Gastroesophageal sphincter (tissue), 4 donors: ENCODE measurements at regions not wholly inside any gene's neighbourhood (a gene's known extent, or its start where the extent isn't known, plus 50 kb on each side); places are given as distances from the start of the nearest gene placed in this dataset.

Experiments
- ATAC-seq: fragments of 150-250 bp; one replicate; pipeline ENCODE4 v1.9.1; 2016; ENCODE audit warnings: mild to moderate bottlenecking, moderate library complexity
- H3K27ac ChIP-seq, 4 donors: fragments of 200-600 bp; sonication (generic) in 3 of 4; 1 replicate in 3 of 4; 2 replicates in 1 of 4; pipeline ENCODE4 v1.5.1; 2016 to 2019
- H3K27me3 ChIP-seq: fragments of 200-600 bp; sonication (generic); one replicate; pipeline ENCODE4 v1.5.1; 2019
- H3K36me3 ChIP-seq, 2 donors: fragments of 200-600 bp; sonication (generic); one replicate each; pipeline ENCODE4 v1.5.1; 2019; ENCODE audit warnings: control low read depth in 1 of 2
- H3K4me1 ChIP-seq, 3 donors: fragments of 200-600 bp; sonication (generic); 1 replicate in 2 of 3; 2 replicates in 1 of 3; pipeline ENCODE4 v1.5.1; 2016 to 2019; ENCODE audit warnings: control low read depth in 2 of 3
- H3K4me3 ChIP-seq, 2 donors: fragments of 200-600 bp; sonication (generic); one replicate each; pipeline ENCODE4 v1.5.1; 2019; ENCODE audit warnings: mild to moderate bottlenecking in 1 of 2, moderate library complexity in 1 of 2
- H3K9me3 ChIP-seq, 3 donors: fragments of 200-600 bp; sonication (generic); one replicate each; pipeline ENCODE4 v1.5.1; 2017 to 2019; ENCODE audit warnings: control low read depth in 2 of 3
- EP300 ChIP-seq: sonication (generic); formaldehyde crosslinking; IDR thresholded peaks from one replicate; pipeline ENCODE4 v1.6.1; 2017; ENCODE audit warnings: antibody characterized with exemption, mild to moderate bottlenecking
- POLR2A ChIP-seq, 2 donors: fragments of 450-650 bp; IDR thresholded peaks; one replicate each; pipeline ENCODE4 v1.6.1; 2017; ENCODE audit warnings: antibody characterized with exemption in 2 of 2, mild to moderate bottlenecking in 2 of 2, moderate library complexity in 1 of 2
- POLR2AphosphoS5 ChIP-seq: sonication (generic); formaldehyde crosslinking; IDR thresholded peaks from one replicate; pipeline ENCODE4 v1.6.1; 2017; ENCODE audit warnings: antibody characterized with exemption
- WGBS, 2 donors: methylation state at CpG; one replicate each; pipeline ENCODE4 v1.1.5; 2018; ENCODE audit warnings: low coverage in 1 of 2; 5-methylcytosine and 5-hydroxymethylcytosine counted together
- TF ChIP-seq, protein P1 (sequence below), 4 experiments: fragments of 200-600 bp in 2 of 4; fragments of 450-650 bp in 2 of 4; sonication (generic) in 1 of 4; IDR thresholded peaks; one replicate each; pipeline ENCODE4 v1.5.1; 2017 to 2019; ENCODE audit warnings: antibody characterized with exemption in 4 of 4, mild to moderate bottlenecking in 2 of 4, moderate library complexity in 2 of 4

DNA sequence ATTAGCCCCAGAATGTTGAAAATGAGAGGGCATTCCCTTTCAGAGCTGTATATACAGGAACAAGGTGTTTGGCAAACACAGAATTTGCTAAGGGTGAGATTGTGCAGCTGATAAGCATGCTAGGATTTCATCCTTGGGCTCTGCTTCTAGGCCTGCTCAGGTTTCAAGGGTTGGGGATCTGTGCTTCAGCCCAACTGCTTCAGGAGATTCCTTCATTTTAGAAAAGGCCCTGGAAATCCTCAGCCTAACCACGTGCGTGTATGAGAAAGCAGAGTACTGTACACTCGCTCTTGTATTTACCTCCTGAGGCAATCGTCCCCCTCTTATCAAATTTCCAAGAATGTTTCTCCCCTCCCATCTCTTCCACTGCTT is 291.6 kb upstream of the ARGLU1 start:
- Histone ChIP-seq H3K4me3 (no peak overlapping the region), H3K36me3 (no peaks in the 10 kb centered on the region), H3K27me3 (no peaks in the 10 kb centered on the region), H3K27ac (no peak overlapping the region), H3K4me1 (no peaks in the 10 kb centered on the region), H3K9me3 (no peaks in the 10 kb centered on the region)
- TF ChIP-seq POLR2AphosphoS5 = no peak
- no peak for TF ChIP-seq POLR2A (IDR thresholded peaks at IDR 0.05)
- TF ChIP-seq EP300 = no peak
- TF ChIP-seq, protein P1, sequence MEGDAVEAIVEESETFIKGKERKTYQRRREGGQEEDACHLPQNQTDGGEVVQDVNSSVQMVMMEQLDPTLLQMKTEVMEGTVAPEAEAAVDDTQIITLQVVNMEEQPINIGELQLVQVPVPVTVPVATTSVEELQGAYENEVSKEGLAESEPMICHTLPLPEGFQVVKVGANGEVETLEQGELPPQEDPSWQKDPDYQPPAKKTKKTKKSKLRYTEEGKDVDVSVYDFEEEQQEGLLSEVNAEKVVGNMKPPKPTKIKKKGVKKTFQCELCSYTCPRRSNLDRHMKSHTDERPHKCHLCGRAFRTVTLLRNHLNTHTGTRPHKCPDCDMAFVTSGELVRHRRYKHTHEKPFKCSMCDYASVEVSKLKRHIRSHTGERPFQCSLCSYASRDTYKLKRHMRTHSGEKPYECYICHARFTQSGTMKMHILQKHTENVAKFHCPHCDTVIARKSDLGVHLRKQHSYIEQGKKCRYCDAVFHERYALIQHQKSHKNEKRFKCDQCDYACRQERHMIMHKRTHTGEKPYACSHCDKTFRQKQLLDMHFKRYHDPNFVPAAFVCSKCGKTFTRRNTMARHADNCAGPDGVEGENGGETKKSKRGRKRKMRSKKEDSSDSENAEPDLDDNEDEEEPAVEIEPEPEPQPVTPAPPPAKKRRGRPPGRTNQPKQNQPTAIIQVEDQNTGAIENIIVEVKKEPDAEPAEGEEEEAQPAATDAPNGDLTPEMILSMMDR (IDR thresholded peaks at IDR 0.05) = no peak
- no peak for ATAC-seq
- WGBS, 2 donors = 34% methylated on average over 4 of the region's 4 CpGs; no CpG with 5 or more reads in 1 of the 2 donors

DNA sequence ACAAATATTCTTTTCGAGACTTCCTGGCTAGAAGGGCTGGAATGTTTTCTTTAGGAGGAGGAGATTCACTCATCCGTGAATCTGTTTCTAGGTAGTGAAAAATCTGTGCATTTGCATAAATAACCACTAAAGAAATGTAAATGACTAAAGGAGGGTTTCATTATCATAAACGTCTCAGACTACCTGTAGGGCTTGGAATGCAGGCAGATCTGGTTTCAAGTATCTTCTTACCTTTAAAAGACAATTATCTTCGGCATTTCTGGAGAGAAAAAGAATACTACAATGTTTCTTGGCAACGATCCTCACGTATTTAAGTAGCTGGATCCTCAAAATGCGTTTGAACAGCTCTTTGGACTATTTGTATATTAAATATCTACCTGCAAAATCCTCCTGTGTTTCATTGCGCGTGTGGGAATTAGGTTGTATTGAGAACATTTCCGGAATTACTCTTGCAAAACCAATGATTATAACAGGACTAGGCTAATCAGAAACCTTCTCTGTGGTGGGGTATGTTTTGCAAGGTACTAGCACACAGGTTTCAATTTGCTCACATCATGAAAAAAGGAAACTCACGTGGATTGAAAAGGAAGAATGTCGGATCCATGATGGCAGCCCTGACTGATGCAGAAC is 291.1 kb upstream of the ARGLU1 start:
- H3K36me3 ChIP-seq = no peaks in the 10 kb centered on the region
- no peaks in the 10 kb centered on the region for H3K4me1 ChIP-seq
- TF ChIP-seq EP300 (no peak), POLR2A (IDR thresholded peaks at IDR 0.05) (no peak), POLR2AphosphoS5 (no peak)
- TF ChIP-seq, protein P1 (IDR thresholded peaks at IDR 0.05) = no peak
- no peak for ATAC-seq
- no peaks in the 10 kb centered on the region for H3K9me3 ChIP-seq
- H3K4me3 ChIP-seq = no peak overlapping the region
- no peak overlapping the region for H3K27ac ChIP-seq
- WGBS, 2 donors = 64 to 67% methylated on average over 8 to 12 of the region's 12 CpGs
- H3K27me3 ChIP-seq = no peaks in the 10 kb centered on the region

DNA sequence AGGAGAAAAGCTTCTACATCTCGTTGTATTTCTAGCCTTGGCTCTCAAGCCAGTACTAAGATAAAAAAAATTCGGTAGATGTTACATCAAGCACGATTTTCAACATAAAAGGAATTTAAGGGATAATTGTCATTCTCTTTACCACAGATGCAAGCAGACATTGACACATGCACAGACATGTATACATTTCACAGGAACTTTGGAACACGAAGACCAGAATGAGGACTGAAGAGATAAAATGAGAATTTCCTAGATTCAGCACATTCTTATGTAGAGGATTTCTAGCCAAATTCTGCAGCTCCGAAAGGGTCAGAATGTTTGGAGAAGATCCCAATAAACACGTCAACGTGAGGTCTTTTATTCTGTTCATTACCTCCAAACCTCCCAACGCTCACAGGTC is 284.5 kb upstream of the ARGLU1 start:
- Histone ChIP-seq H3K4me3 (no peak overlapping the region), H3K27ac (no peak overlapping the region), H3K27me3 (no peaks in the 10 kb centered on the region), H3K36me3 (no peaks in the 10 kb centered on the region), H3K9me3 (no peaks in the 10 kb centered on the region), H3K4me1 (no peaks in the 10 kb centered on the region)
- 32 to 64% methylated on average over 5 to 8 of the region's 8 CpGs for WGBS, 2 donors
- no peak for ATAC-seq
- TF ChIP-seq, protein P1 (IDR thresholded peaks at IDR 0.05) = no peak
- TF ChIP-seq POLR2AphosphoS5 (no peak), EP300 (no peak)

DNA sequence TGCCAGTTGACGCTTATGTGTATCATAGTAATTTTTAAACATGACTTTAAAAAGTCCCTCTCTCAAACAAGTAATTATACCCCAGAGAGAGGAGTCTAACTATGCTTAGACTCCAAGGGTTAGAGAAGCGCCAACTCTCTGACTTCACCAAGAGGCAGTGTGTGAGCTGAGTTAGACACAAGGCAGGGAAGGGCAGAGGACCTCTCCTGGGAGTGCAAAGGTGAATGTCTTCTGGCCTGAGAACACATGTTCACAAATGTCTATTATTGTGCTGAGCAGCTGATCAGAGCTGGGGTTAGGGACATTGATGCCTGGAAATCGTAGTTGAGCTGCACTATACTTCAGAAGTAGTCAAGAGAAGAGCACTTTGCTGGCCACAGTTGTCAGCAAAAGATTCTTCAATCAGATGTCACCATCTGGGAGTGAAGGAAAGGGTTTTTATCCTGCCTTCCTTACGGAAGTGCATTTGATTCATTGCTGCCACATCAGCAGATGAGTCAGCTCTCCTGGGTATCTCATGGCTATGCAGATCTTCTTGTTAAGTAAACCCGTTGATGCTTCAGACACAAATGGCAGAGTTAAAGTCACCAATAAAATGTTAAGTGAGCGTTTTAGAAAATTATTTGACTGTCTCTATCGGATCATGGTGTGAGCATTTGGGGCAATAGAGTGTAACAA is 283.2 kb upstream of the ARGLU1 start:
- no peak for ATAC-seq
- 76 to 84% methylated on average over 5 to 6 of the region's 7 CpGs for WGBS, 2 donors
- TF ChIP-seq, protein P1 (IDR thresholded peaks at IDR 0.05) = no peak
- TF ChIP-seq EP300 = no peak
- TF ChIP-seq POLR2AphosphoS5 = no peak
- no peak for TF ChIP-seq POLR2A (IDR thresholded peaks at IDR 0.05)

More for the DNA sequence above, 283.2 kb upstream of the ARGLU1 start:
- no peaks in the 10 kb centered on the region for H3K36me3 ChIP-seq
- H3K27me3 ChIP-seq = no peaks in the 10 kb centered on the region
- H3K4me1 ChIP-seq = no peaks in the 10 kb centered on the region
- no peaks in the 10 kb centered on the region for H3K9me3 ChIP-seq
- H3K27ac ChIP-seq = no peak overlapping the region
- no peak overlapping the region for H3K4me3 ChIP-seq
